GM23338 (cell line): ENCODE measurements at regions not wholly inside any gene's neighbourhood (a gene's known extent, or its start where the extent isn't known, plus 50 kb on each side); places are given as distances from the start of the nearest gene placed in this dataset.

ENCODE experiments used
- ATAC-seq: fragments of 200-7000 bp; cut with Tn5 transposase; 3 replicates; pipeline ENCODE4 v1.9.1; 2020
- DNase-seq: peaks from one replicate; pipeline ENCODE4 v3.0.0-alpha.2; 2015; ENCODE audit warnings: low spot score
- H2AFZ ChIP-seq: fragments of 200-600 bp; sonication (generic); 2 replicates; pipeline ENCODE4 v1.8.0; 2016; ENCODE audit warnings: antibody characterized with exemption, mild to moderate bottlenecking, moderate library complexity
- H3F3A ChIP-seq: fragments of 200-600 bp; sonication (generic); replicated peaks from 2 replicates; pipeline ENCODE4 v1.8.0; 2017; ENCODE audit warnings: antibody characterized with exemption, mixed run types, low read depth
- H3K27ac ChIP-seq: fragments of 200-600 bp; sonication (generic); 2 replicates; pipeline ENCODE4 v1.6.1; 2016; ENCODE audit warnings: low read depth
- H3K27me3 ChIP-seq: fragments of 200-600 bp; sonication (generic); 2 replicates; pipeline ENCODE4 v1.8.0; 2016; ENCODE audit warnings: mild to moderate bottlenecking, mixed run types, moderate library complexity; ENCODE audit not compliant: insufficient read depth
- H3K36me3 ChIP-seq: fragments of 200-600 bp; sonication (generic); 2 replicates; pipeline ENCODE4 v1.8.0; 2016; ENCODE audit warnings: mild to moderate bottlenecking; ENCODE audit not compliant: insufficient read depth
- H3K4me1 ChIP-seq: fragments of 200-600 bp; sonication (generic); 2 replicates; pipeline ENCODE4 v1.8.0; 2016; ENCODE audit warnings: mild to moderate bottlenecking, moderate library complexity; ENCODE audit not compliant: insufficient read depth
- H3K4me2 ChIP-seq: fragments of 200-600 bp; sonication (generic); 2 replicates; pipeline ENCODE4 v1.7.1; 2017; ENCODE audit warnings: mixed run types
- H3K4me3 ChIP-seq: fragments of 200-600 bp; sonication (generic); 2 replicates; pipeline ENCODE4 v1.6.1; 2016; ENCODE audit warnings: mixed run types
- H3K79me2 ChIP-seq: fragments of 200-600 bp; sonication (generic); replicated peaks from 2 replicates; pipeline ENCODE4 v1.8.0; 2017; ENCODE audit warnings: mild to moderate bottlenecking; ENCODE audit not compliant: insufficient read depth
- H3K9me2 ChIP-seq: fragments of 200-600 bp; sonication (generic); 2 replicates; pipeline ENCODE4 v1.8.0; 2017; ENCODE audit not compliant: insufficient read depth
- H4K20me1 ChIP-seq: fragments of 200-600 bp; sonication (generic); replicated peaks from 2 replicates; pipeline ENCODE4 v1.8.0; 2017; ENCODE audit warnings: mild to moderate bottlenecking; ENCODE audit not compliant: insufficient read depth
- H3K27ac Mint-ChIP-seq: 2 replicates; pipeline ENCODE4 v1.8.0; 2020; ENCODE audit warnings: inconsistent platforms, mild to moderate bottlenecking, moderate library complexity, mixed read lengths
- H3K27me3 Mint-ChIP-seq: 3 replicates; pipeline ENCODE4 v1.8.0; 2022; ENCODE audit warnings: low read depth, mild to moderate bottlenecking, moderate library complexity, mixed read lengths, inconsistent platforms; ENCODE audit not compliant: insufficient read depth, poor library complexity
- H3K36me3 Mint-ChIP-seq: 3 replicates; pipeline ENCODE4 v1.8.0; 2021; ENCODE audit warnings: low read depth, mild to moderate bottlenecking, inconsistent platforms, moderate library complexity, mixed read lengths
- H3K4me1 Mint-ChIP-seq: 3 replicates; pipeline ENCODE4 v1.8.0; 2020; ENCODE audit warnings: mild to moderate bottlenecking, inconsistent platforms, mixed read lengths
- H3K4me3 Mint-ChIP-seq: 3 replicates; pipeline ENCODE4 v1.8.0; 2021; ENCODE audit warnings: moderate library complexity, mild to moderate bottlenecking, inconsistent platforms, mixed read lengths
- H3K9me3 Mint-ChIP-seq: 3 replicates; pipeline ENCODE4 v1.8.0; 2020; ENCODE audit warnings: moderate library complexity, mild to moderate bottlenecking, inconsistent platforms, mixed read lengths
- EZH2 ChIP-seq: fragments of 200-600 bp; sonication (generic); IDR thresholded peaks from one replicate; pipeline ENCODE4 v1.8.0; 2017; ENCODE audit warnings: antibody characterized with exemption, mild to moderate bottlenecking, low read depth; ENCODE audit not compliant: unreplicated experiment
- JUNB ChIP-seq: IDR thresholded peaks from one replicate; pipeline ENCODE4 v1.6.1; 2016; ENCODE audit warnings: antibody characterized with exemption; ENCODE audit not compliant: unreplicated experiment
- NANOG ChIP-seq: IDR thresholded peaks from 2 replicates; pipeline ENCODE4 v1.6.1; 2016; ENCODE audit warnings: antibody characterized with exemption, borderline replicate concordance
- POLR2AphosphoS5 ChIP-seq: IDR thresholded peaks from 2 replicates; pipeline ENCODE4 v1.6.1; 2016; ENCODE audit warnings: antibody characterized with exemption, low read depth
- STAT1 ChIP-seq: IDR thresholded peaks from one replicate; pipeline ENCODE4 v1.6.1; 2016; ENCODE audit warnings: antibody characterized with exemption; ENCODE audit not compliant: unreplicated experiment
- ZNF114 ChIP-seq: fragments of 250-450 bp; sonication (Bioruptor Pico); IDR thresholded peaks from 2 replicates; pipeline ENCODE4 v1.5.0; 2020; ENCODE audit warnings: mild to moderate bottlenecking, moderate library complexity
- ZNF331 ChIP-seq: fragments of 250-450 bp; sonication (Bioruptor Pico); IDR thresholded peaks from 2 replicates; pipeline ENCODE4 v1.5.0; 2020; ENCODE audit warnings: low read depth, mild to moderate bottlenecking, moderate library complexity
- TF ChIP-seq, protein P1 (sequence below): IDR thresholded peaks from 2 replicates; pipeline ENCODE4 v1.6.1; 2016; ENCODE audit warnings: antibody characterized with exemption
- TF ChIP-seq, protein P2 (sequence below): fragments of 250-450 bp; sonication (Bioruptor Pico); IDR thresholded peaks from 2 replicates; pipeline ENCODE4 v1.5.0; 2020; ENCODE audit warnings: mild to moderate bottlenecking, moderate library complexity

DNA sequence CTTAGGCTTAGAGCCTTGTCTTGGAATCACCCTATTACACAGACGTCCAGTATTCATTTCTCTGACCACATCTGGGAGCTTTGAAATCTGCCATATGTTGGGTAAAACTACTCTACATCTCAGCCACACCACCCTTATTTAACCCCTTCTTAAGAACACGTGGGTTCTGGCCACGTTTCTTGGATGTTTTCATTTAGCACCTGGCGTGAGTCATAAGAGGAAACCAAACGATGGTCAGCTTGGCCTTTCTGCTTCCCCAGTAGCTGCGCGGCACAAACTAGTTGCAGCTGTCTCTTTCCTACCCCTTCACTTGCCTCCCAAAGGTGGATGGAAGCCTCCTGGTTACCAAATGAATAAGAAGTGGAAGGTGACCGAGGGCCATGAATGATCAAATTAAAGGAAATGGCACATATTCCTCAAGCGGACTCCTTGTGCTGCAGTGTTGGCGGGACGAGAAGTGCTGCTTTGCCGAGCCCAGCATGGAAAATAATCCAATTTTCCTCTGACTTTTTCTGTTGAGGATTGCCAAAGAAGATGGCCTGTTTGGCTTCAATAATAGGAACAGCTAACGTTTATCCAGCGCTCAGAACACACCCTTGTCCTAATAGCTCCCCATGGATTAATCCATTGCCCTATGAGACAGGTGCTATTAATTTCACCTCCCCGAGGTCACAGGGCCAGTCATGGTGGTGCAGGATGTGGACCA lies 154.1 kb downstream of the ZNF664 start:
- H3F3A ChIP-seq = peaks cover 22% of the 10 kb centered on the region
- Mint-ChIP-seq H3K4me1 (peaks cover 32% of the 10 kb centered on the region), H3K27me3 (peaks cover 8% of the 10 kb centered on the region), H3K27ac (no peak overlapping the region), H3K36me3 (peaks cover 5% of the 10 kb centered on the region; the same call in 1 of the 3 replicates), H3K9me3 (peaks cover 6% of the 10 kb centered on the region; the same call in 2 of the 3 replicates), H3K4me3 (no peak overlapping the region)
- H3K27me3 ChIP-seq = no peaks in the 10 kb centered on the region
- H4K20me1 ChIP-seq = no peaks in the 10 kb centered on the region
- DNase-seq (no peak), ATAC-seq (no peak)
- no peak overlapping the region for H3K27ac ChIP-seq
- H3K36me3 ChIP-seq = no peaks in the 10 kb centered on the region; the same call in 1 of the 2 replicates
- no peaks in the 10 kb centered on the region for H3K79me2 ChIP-seq
- H3K9me2 ChIP-seq = peaks cover 5% of the 10 kb centered on the region; the same call in 1 of the 2 replicates
- H3K4me1 ChIP-seq = peaks cover 39% of the 10 kb centered on the region
- no peak overlapping the region for H3K4me2 ChIP-seq
- TF ChIP-seq NANOG (no peak), JUNB (no peak), EZH2 (no peak), POLR2AphosphoS5 (no peak), STAT1 (no peak), ZNF331 (CRISPR knock-in tag) (no peak), ZNF114 (no peak)
- TF ChIP-seq, protein P1, sequence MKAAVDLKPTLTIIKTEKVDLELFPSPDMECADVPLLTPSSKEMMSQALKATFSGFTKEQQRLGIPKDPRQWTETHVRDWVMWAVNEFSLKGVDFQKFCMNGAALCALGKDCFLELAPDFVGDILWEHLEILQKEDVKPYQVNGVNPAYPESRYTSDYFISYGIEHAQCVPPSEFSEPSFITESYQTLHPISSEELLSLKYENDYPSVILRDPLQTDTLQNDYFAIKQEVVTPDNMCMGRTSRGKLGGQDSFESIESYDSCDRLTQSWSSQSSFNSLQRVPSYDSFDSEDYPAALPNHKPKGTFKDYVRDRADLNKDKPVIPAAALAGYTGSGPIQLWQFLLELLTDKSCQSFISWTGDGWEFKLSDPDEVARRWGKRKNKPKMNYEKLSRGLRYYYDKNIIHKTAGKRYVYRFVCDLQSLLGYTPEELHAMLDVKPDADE = no peak
- TF ChIP-seq, protein P2, sequence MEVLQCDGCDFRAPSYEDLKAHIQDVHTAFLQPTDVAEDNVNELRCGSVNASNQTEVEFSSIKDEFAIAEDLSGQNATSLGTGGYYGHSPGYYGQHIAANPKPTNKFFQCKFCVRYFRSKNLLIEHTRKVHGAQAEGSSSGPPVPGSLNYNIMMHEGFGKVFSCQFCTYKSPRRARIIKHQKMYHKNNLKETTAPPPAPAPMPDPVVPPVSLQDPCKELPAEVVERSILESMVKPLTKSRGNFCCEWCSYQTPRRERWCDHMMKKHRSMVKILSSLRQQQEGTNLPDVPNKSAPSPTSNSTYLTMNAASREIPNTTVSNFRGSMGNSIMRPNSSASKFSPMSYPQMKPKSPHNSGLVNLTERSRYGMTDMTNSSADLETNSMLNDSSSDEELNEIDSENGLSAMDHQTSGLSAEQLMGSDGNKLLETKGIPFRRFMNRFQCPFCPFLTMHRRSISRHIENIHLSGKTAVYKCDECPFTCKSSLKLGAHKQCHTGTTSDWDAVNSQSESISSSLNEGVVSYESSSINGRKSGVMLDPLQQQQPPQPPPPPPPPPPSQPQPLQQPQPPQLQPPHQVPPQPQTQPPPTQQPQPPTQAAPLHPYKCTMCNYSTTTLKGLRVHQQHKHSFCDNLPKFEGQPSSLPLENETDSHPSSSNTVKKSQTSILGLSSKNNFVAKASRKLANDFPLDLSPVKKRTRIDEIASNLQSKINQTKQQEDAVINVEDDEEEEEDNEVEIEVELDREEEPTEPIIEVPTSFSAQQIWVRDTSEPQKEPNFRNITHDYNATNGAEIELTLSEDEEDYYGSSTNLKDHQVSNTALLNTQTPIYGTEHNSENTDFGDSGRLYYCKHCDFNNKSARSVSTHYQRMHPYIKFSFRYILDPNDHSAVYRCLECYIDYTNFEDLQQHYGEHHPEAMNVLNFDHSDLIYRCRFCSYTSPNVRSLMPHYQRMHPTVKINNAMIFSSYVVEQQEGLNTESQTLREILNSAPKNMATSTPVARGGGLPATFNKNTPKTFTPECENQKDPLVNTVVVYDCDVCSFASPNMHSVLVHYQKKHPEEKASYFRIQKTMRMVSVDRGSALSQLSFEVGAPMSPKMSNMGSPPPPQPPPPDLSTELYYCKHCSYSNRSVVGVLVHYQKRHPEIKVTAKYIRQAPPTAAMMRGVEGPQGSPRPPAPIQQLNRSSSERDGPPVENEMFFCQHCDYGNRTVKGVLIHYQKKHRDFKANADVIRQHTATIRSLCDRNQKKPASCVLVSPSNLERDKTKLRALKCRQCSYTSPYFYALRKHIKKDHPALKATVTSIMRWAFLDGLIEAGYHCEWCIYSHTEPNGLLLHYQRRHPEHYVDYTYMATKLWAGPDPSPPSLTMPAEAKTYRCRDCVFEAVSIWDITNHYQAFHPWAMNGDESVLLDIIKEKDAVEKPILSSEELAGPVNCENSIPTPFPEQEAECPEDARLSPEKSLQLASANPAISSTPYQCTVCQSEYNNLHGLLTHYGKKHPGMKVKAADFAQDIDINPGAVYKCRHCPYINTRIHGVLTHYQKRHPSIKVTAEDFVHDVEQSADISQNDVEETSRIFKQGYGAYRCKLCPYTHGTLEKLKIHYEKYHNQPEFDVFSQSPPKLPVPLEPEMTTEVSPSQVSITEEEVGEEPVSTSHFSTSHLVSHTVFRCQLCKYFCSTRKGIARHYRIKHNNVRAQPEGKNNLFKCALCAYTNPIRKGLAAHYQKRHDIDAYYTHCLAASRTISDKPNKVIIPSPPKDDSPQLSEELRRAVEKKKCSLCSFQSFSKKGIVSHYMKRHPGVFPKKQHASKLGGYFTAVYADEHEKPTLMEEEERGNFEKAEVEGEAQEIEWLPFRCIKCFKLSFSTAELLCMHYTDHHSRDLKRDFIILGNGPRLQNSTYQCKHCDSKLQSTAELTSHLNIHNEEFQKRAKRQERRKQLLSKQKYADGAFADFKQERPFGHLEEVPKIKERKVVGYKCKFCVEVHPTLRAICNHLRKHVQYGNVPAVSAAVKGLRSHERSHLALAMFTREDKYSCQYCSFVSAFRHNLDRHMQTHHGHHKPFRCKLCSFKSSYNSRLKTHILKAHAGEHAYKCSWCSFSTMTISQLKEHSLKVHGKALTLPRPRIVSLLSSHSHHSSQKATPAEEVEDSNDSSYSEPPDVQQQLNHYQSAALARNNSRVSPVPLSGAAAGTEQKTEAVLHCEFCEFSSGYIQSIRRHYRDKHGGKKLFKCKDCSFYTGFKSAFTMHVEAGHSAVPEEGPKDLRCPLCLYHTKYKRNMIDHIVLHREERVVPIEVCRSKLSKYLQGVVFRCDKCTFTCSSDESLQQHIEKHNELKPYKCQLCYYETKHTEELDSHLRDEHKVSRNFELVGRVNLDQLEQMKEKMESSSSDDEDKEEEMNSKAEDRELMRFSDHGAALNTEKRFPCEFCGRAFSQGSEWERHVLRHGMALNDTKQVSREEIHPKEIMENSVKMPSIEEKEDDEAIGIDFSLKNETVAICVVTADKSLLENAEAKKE (CRISPR knock-in tag) = no peak
- no peak overlapping the region for H2AFZ ChIP-seq
- no peak overlapping the region for H3K4me3 ChIP-seq
